ENCODE measurements at regions not wholly inside any gene's neighbourhood (a gene's known extent, or its start where the extent isn't known, plus 50 kb on each side); places are given as distances from the start of the nearest gene placed in this dataset.

GRCh38 chr16:77548151-77548550 is 113.3 kb upstream of the ADAMTS18 start:
- Histone ChIP-seq H3K27ac (no peak overlapping the region), H3K4me1 (no peaks in the 10 kb centered on the region), H3K9me3 (no peaks in the 10 kb centered on the region), H3K27me3 (no peaks in the 10 kb centered on the region), H3K4me3 (no peak overlapping the region), H3K36me3 (no peaks in the 10 kb centered on the region)
- 89 to 92% methylated on average over 2 to 4 of the region's 4 CpGs for WGBS, 2 donors (ENCODE audit: low coverage in 1 of 2)
- TF ChIP-seq POLR2A (IDR thresholded peaks at IDR 0.05) (no peak), EP300 (IDR thresholded peaks at IDR 0.05; ENCODE audit: low read depth) (no peak), POLR2AphosphoS5 (IDR thresholded peaks at IDR 0.05) (no peak), CTCF (IDR thresholded peaks at IDR 0.05) (no peak)
- in situ Hi-C loops (cut with MboI; ENCODE audit: low pct_ligation_motif_present in 1 of 4, low pct_unique_long_range_greater_than_20kb in 1 of 4, low sequenced_read_pairs in 3 of 4): no loop called here
- intact Hi-C loops (cut with DNase I; ENCODE audit: low total_unique reads): no loop called here
- DNase-seq: no peak

GRCh38 chr16:77548766-77549165 is 113.9 kb upstream of the ADAMTS18 start:
- TF ChIP-seq POLR2A (IDR thresholded peaks at IDR 0.05) (no peak), CTCF (IDR thresholded peaks at IDR 0.05) (no peak), POLR2AphosphoS5 (IDR thresholded peaks at IDR 0.05) (no peak), EP300 (IDR thresholded peaks at IDR 0.05; ENCODE audit: low read depth) (no peak)
- Histone ChIP-seq H3K4me1 (no peaks in the 10 kb centered on the region), H3K4me3 (no peak overlapping the region), H3K9me3 (no peaks in the 10 kb centered on the region), H3K27ac (no peak overlapping the region), H3K36me3 (no peaks in the 10 kb centered on the region), H3K27me3 (no peaks in the 10 kb centered on the region)
- in situ Hi-C loops (cut with MboI; ENCODE audit: low pct_ligation_motif_present in 1 of 4, low pct_unique_long_range_greater_than_20kb in 1 of 4, low sequenced_read_pairs in 3 of 4) (no loop called here), intact Hi-C loops (cut with DNase I; ENCODE audit: low total_unique reads) (no loop called here)
- no peak for DNase-seq
- 58 to 67% methylated on average over 2 of the region's 2 CpGs for WGBS, 2 donors (ENCODE audit: low coverage in 1 of 2)

DNA sequence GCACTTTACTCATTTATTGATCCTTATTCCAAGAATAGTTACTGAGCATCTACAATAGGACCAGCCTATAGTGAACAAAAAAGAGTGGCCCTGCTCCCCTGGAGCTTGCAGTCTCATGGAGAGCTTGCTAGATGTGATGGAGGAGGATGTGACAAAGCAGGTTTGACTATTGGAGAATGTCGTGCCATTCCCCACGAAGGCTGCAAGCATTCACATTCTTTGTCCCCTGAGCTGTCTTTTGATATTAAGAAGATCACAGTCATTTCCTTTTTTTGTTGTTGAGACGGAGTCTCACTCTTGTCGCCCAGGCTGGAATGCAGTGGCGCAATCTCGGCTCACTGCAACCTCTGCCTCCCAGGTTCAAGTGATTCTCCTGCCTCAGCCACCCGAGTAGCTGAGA is 115.0 kb upstream of the ADAMTS18 start:
- Histone ChIP-seq H3K36me3 (no peaks in the 10 kb centered on the region), H3K27me3 (no peaks in the 10 kb centered on the region), H3K4me3 (no peak overlapping the region), H3K9me3 (no peaks in the 10 kb centered on the region), H3K4me1 (no peaks in the 10 kb centered on the region), H3K27ac (no peak overlapping the region)
- no peak for TF ChIP-seq POLR2AphosphoS5 (IDR thresholded peaks at IDR 0.05)
- TF ChIP-seq POLR2A (IDR thresholded peaks at IDR 0.05): no peak
- TF ChIP-seq CTCF (IDR thresholded peaks at IDR 0.05): no peak
- TF ChIP-seq EP300 (IDR thresholded peaks at IDR 0.05; ENCODE audit: low read depth): no peak
- no peak for DNase-seq
- intact Hi-C loops (cut with DNase I; ENCODE audit: low total_unique reads): no loop called here
- in situ Hi-C loops (cut with MboI; ENCODE audit: low pct_ligation_motif_present in 1 of 4, low pct_unique_long_range_greater_than_20kb in 1 of 4, low sequenced_read_pairs in 3 of 4): no loop called here
- 83 to 96% methylated on average over 5 to 7 of the region's 7 CpGs for WGBS, 2 donors (ENCODE audit: low coverage in 1 of 2)

DNA sequence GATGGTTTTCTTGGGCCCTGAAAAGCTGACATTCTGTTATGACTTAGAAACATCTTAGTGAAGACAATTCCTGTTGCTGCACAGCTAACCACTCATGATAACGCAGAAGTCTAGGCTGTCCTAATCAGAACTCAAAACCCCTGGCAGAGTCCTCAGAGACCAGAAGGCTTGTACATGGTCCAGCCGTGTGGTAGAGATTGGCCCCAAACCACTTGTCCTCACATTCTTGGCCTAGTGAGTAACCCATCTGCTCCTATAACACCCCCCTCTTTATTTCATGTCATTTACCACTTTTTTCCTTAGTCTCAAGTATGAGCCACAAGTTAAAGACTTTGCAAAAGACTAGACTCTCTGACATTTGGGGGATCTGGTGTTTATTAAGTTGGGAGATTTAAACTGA is 116.5 kb upstream of the ADAMTS18 start:
- in situ Hi-C loops (cut with MboI; ENCODE audit: low pct_ligation_motif_present in 1 of 4, low pct_unique_long_range_greater_than_20kb in 1 of 4, low sequenced_read_pairs in 3 of 4): no loop called here
- WGBS, 2 donors (ENCODE audit: low coverage in 1 of 2): 66 to 70% methylated on average over 2 of the region's 2 CpGs
- H3K4me3 ChIP-seq: no peak overlapping the region
- no peak for DNase-seq
- H3K36me3 ChIP-seq: no peaks in the 10 kb centered on the region
- no peaks in the 10 kb centered on the region for H3K9me3 ChIP-seq
- no peaks in the 10 kb centered on the region for H3K27me3 ChIP-seq
- no peak for TF ChIP-seq POLR2A (IDR thresholded peaks at IDR 0.05)
- no peak for TF ChIP-seq CTCF (IDR thresholded peaks at IDR 0.05)
- TF ChIP-seq EP300 (IDR thresholded peaks at IDR 0.05; ENCODE audit: low read depth): no peak
- no peak for TF ChIP-seq POLR2AphosphoS5 (IDR thresholded peaks at IDR 0.05)
- no peak overlapping the region for H3K27ac ChIP-seq
- no peaks in the 10 kb centered on the region for H3K4me1 ChIP-seq
- intact Hi-C loops (cut with DNase I; ENCODE audit: low total_unique reads): no loop called here

Data from transverse colon (tissue), 4 donors.